ENCODE measurements at regions not wholly inside any gene's neighbourhood (a gene's known extent, or its start where the extent isn't known, plus 50 kb on each side); places are given as distances from the start of the nearest gene placed in this dataset.
"Not testable (repeated sequence)": the region's sequence is repeated elsewhere in the genome, so short reads cannot be mapped to it uniquely, and the experiment has no call there.

DNA sequence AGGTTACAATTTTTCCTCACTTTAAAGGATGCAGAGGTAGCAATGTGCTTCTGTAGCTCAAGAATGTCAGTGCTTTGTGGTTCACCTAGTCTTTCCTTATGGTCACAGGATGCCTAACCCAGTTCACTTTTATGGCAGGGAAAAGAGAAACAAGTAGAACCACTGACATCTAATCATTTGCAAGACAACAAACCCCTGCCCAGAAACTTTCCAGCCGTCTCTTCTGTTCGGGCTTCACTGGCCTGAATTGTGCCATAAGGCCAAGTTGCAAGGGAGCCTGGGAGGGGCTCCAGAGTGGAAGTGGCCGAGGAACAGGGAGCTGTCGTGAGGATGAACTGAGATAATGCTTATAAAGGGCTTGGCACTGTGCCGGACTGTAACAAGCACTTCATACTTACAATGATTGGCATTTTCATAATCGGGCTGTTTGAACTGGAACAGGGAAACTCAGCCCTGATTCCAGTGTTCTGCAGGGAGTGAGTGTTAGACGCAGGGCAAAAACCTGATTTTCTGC lies 212.6 kb downstream of the BCAS1 start:
- no peaks in the 10 kb centered on the region for H3K36me3 ChIP-seq
- DNase-seq (ENCODE audit: low spot score): peak; percentile 64
- TF ChIP-seq, protein P1, sequence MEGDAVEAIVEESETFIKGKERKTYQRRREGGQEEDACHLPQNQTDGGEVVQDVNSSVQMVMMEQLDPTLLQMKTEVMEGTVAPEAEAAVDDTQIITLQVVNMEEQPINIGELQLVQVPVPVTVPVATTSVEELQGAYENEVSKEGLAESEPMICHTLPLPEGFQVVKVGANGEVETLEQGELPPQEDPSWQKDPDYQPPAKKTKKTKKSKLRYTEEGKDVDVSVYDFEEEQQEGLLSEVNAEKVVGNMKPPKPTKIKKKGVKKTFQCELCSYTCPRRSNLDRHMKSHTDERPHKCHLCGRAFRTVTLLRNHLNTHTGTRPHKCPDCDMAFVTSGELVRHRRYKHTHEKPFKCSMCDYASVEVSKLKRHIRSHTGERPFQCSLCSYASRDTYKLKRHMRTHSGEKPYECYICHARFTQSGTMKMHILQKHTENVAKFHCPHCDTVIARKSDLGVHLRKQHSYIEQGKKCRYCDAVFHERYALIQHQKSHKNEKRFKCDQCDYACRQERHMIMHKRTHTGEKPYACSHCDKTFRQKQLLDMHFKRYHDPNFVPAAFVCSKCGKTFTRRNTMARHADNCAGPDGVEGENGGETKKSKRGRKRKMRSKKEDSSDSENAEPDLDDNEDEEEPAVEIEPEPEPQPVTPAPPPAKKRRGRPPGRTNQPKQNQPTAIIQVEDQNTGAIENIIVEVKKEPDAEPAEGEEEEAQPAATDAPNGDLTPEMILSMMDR (IDR thresholded peaks at IDR 0.05): no peak
- no peaks in the 10 kb centered on the region for H3K27me3 ChIP-seq
- H3K9me3 ChIP-seq: no peaks in the 10 kb centered on the region
- H3K4me1 ChIP-seq: peaks cover 0 to 16% of the 10 kb centered on the region in 2 donors
- H3K27ac ChIP-seq: no peak overlapping the region
- no peak overlapping the region for H3K4me3 ChIP-seq

DNA sequence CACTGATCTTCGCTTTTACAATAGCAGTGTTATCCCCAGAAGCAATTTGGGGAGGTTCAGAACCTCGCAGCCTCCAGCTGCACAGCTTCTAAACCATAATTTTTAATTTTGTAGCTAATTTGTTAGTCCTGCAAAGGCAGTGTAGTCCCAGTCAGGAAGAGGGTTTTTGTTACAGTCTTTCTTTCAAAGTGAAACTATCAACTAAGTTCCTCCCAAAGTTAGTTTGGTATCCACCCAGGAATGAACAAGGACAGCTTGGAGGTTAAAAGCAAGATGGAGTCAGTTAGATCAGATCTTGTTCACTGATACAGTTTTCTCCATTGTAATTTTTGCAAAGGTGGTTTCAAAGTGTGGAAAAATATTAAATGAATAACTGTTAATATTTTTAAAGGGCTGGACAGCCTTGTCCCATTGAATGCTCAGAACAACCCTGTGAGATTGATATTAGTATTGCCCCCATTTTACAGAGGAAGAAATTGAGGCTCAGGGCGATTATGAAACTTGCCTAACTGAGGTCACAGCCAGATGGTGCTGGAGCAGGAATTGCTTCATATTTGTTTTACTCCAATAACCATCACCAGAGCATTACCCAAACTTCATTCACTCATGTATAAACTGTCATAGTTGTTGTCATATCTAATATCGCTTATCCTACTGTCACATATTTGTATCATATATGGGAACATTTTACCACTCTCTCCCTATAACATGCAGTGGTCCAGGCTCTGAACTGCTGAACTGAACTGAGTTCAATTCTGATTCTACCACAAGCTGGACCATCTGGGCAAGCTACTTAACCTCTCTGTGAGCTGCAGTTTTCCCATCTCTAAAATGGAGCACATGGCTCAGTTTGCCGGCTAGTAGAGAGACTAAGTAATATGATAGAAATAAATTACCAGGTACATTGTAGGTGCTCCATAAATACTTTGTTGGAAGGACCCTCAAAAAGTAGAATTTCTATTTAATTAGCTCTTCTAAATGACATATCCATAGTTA lies 213.8 kb downstream of the BCAS1 start:
- Histone ChIP-seq H3K4me1 (peaks cover 0 to 16% of the 10 kb centered on the region in 2 donors), H3K4me3 (no peak overlapping the region), H3K27ac (no peak overlapping the region), H3K27me3 (no peaks in the 10 kb centered on the region), H3K9me3 (no peaks in the 10 kb centered on the region), H3K36me3 (no peaks in the 10 kb centered on the region)
- DNase-seq (ENCODE audit: low spot score): no peak
- TF ChIP-seq, protein P1 (IDR thresholded peaks at IDR 0.05): no peak

DNA sequence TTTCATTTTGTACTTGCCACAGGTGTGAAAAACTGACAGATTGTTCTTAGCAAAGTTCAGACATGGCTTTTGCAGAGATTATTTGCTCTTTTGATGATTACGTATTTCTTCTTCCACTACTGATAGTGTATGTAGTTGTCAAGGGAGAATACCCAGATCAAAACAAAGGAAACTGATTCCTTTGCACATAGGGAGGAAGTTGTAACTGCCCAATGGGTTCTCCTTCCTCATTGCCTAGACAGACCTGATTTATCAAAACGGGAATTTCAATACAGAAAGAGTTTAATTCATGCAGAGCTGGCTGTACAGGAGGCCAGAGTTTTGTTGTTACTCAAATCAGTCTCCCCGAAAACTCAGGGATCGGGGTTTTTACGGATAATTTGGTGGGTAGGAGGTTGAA lies 214.7 kb downstream of the BCAS1 start:
- no peak overlapping the region for H3K4me3 ChIP-seq
- H3K4me1 ChIP-seq: peaks cover 0 to 16% of the 10 kb centered on the region in 2 donors
- DNase-seq (ENCODE audit: low spot score): no peak
- no peaks in the 10 kb centered on the region for H3K36me3 ChIP-seq
- TF ChIP-seq, protein P1 (IDR thresholded peaks at IDR 0.05): no peak
- H3K9me3 ChIP-seq: no peaks in the 10 kb centered on the region
- no peak overlapping the region for H3K27ac ChIP-seq
- no peaks in the 10 kb centered on the region for H3K27me3 ChIP-seq

DNA sequence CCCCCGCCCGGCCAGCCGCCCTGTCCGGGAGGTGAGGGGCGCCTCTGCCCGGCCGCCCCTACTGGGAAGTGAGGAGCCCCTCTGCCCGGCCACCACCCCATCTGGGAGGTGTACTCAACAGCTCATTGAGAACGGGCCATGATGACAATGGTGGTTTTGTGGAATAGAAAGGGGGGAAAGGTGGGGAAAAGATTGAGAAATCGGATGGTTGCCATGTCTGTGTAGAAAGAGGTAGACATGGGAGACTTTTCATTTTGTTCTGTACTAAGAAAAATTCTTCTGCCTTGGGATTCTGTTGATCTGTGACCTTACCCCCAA lies 215.8 kb downstream of the BCAS1 start:
- not testable (repeated sequence) for H3K27me3 ChIP-seq; H3K36me3 ChIP-seq; H3K4me1 ChIP-seq; H3K9me3 ChIP-seq; H3K4me3 ChIP-seq; DNase-seq (ENCODE audit: low spot score); H3K27ac ChIP-seq

DNA sequence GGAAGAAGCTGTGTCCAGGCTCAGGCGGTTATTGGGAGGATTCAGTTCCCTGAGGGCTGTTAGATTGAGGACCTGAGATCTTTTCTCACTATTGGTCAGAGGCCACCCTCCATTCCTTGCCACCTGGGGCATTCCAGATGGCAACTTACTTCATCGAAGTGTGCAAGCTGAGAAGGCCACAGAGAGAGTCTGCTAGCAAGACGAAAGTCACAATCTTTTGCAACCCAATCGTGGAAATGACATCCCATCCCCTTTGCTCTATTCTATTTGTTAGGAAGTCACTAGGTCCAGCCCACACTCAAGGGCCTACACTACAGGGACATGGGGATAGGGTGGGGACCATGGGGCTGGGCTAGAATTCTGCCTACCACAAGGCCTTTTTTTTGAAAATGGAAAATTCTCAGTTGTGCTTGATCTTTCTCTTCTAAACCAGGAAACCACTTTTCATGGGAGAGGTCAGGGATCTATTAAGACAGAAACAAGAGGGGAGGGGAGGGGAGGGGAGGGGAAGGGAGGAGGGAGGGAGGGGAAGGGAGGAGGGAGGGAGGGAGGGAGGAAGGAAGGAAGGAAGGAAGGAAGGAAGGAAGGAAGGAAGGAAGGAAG lies 217.2 kb downstream of the BCAS1 start:
- H3K36me3 ChIP-seq: no peaks in the 10 kb centered on the region
- H3K27me3 ChIP-seq: no peaks in the 10 kb centered on the region
- peaks cover 0 to 7% of the 10 kb centered on the region in 2 donors for H3K4me1 ChIP-seq
- no peak overlapping the region for H3K4me3 ChIP-seq
- no peak overlapping the region for H3K27ac ChIP-seq
- no peak for DNase-seq (ENCODE audit: low spot score)
- TF ChIP-seq, protein P1 (IDR thresholded peaks at IDR 0.05): no peak
- no peaks in the 10 kb centered on the region for H3K9me3 ChIP-seq

DNA sequence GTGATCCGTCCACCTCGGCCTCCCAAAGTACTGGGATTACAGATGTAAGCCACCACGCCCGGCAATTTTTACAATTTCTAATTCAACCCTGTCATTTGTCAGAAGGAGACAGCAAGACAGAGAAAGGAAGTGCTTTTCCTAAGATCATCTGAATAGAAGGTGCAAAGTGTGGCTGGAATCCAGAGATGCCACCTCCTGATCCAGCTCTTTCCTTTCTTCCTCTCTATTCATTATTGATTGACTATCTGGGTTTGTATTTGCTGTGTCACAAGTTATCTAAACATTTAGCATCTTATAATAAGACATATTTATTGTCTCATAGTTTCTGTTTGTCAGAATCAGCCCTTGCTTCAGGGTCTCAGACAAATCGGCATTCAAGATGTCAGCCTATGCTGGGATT lies 217.7 kb downstream of the BCAS1 start:
- Histone ChIP-seq H3K4me3 (no peak overlapping the region), H3K4me1 (peaks cover 0 to 2% of the 10 kb centered on the region in 2 donors), H3K36me3 (no peaks in the 10 kb centered on the region), H3K27ac (no peak overlapping the region), H3K9me3 (no peaks in the 10 kb centered on the region), H3K27me3 (no peaks in the 10 kb centered on the region)
- DNase-seq (ENCODE audit: low spot score): no peak
- TF ChIP-seq, protein P1 (IDR thresholded peaks at IDR 0.05): no peak

Measured in right atrium auricular region (tissue), 2 donors.